HCT116 (cell line): ENCODE measurements at regions not wholly inside any gene's neighbourhood (a gene's known extent, or its start where the extent isn't known, plus 50 kb on each side); places are given as distances from the start of the nearest gene placed in this dataset.

Experiments used
- ATAC-seq: fragments of 200-7000 bp; cut with Tn5 transposase; 2 replicates; pipeline ENCODE4 v1.9.1; 2020; ENCODE audit warnings: mild to moderate bottlenecking, moderate library complexity
- BruUV-seq: library from RNA; stranded (reverse); fragments of 400-500 nt; replicated peaks from 2 replicates; lab custom pipeline; 2021; lab: Mats Ljungman, UMichigan
- CTCF ChIA-PET: fragments of 300-600 bp; sonication (Branson Sonifier 250); formaldehyde crosslinking; loops from one replicate; lab custom pipeline; 2021; ENCODE audit warnings: antibody characterized with exemption; lab: Charles Lee
- POLR2A ChIA-PET: fragments of 300-600, 350-600 bp; sonication (Branson Sonifier 250); formaldehyde crosslinking; loops from one replicate; lab custom pipeline; 2021; ENCODE audit warnings: antibody characterized with exemption; lab: Charles Lee
- RAD21 ChIA-PET, 2 experiments: fragments of 300-600 bp; sonication (Branson Sonifier 250); formaldehyde crosslinking; loops; one replicate each; lab custom pipeline; 2023; ENCODE audit warnings: low total read pairs in 2 of 2; ENCODE audit not compliant: uncharacterized antibody in 2 of 2, unreplicated experiment in 2 of 2, low non-redundant PET in 1 of 2; lab: Charles Lee
- DNase-seq: peaks from one replicate; pipeline ENCODE4 v3.0.0-alpha.2; 2010; ENCODE audit warnings: low read depth, low spot score
- H2AFZ ChIP-seq: fragments of 200-600 bp; shearing (Covaris generic), sonication (generic); 2 replicates; pipeline ENCODE4 v1.6.1; 2017; ENCODE audit warnings: low read depth, mixed run types, mixed read lengths, antibody characterized with exemption, low read length; ENCODE audit not compliant: poor library complexity, severe bottlenecking
- H3K27ac ChIP-seq: 2 replicates; pipeline ENCODE4 v1.5.1; 2012; ENCODE audit warnings: low read depth, low read length
- H3K27me3 ChIP-seq: fragments of 200-600 bp; sonication (generic); 2 replicates; pipeline ENCODE4 v1.6.1; 2016; ENCODE audit warnings: mixed run types, low read length, mixed read lengths; ENCODE audit not compliant: insufficient read depth
- H3K36me3 ChIP-seq, 2 experiments: fragments of 200-500 bp in 1 of 2; fragments of 200-600 bp in 1 of 2; sonication (Bioruptor generic) in 1 of 2; sonication (generic) in 1 of 2; 2 replicates each; pipeline versions ENCODE4 v1.5.1 to v1.6.1; 2014 to 2016; ENCODE audit warnings: low read length in 2 of 2, inconsistent platforms in 1 of 2, mixed read lengths in 1 of 2, mixed run types in 1 of 2; ENCODE audit not compliant: insufficient read depth in 2 of 2, control insufficient read depth in 1 of 2
- H3K4me1 ChIP-seq, 2 experiments: fragments of 200-600 bp in 1 of 2; sonication (generic) in 1 of 2; 2 replicates each; pipeline versions ENCODE4 v1.5.1 to v1.6.1; 2012 to 2017; ENCODE audit warnings: low read length in 2 of 2, inconsistent platforms in 1 of 2, mild to moderate bottlenecking in 1 of 2, mixed read lengths in 1 of 2, mixed run types in 1 of 2, moderate library complexity in 1 of 2; ENCODE audit not compliant: insufficient read depth in 2 of 2, control insufficient read depth in 1 of 2
- H3K4me2 ChIP-seq: fragments of 200-600 bp; sonication (generic); 2 replicates; pipeline ENCODE4 v1.6.1; 2017; ENCODE audit warnings: mixed run types, low read length, mixed read lengths
- H3K4me3 ChIP-seq, 2 experiments: fragments of 200-600 bp in 1 of 2; sonication (generic) in 1 of 2; replicated peaks in 1 of 2; 2 replicates each; pipeline ENCODE4 v1.5.1; 2011 to 2016; ENCODE audit warnings: low read length in 2 of 2, control low read depth in 1 of 2, low read depth in 1 of 2, mild to moderate bottlenecking in 1 of 2, mixed read lengths in 1 of 2, mixed run types in 1 of 2
- H3K79me2 ChIP-seq: fragments of 200-600 bp; sonication (generic); 2 replicates; pipeline ENCODE4 v1.6.1; 2017; ENCODE audit warnings: mild to moderate bottlenecking, mixed run types, low read length, moderate library complexity, mixed read lengths; ENCODE audit not compliant: insufficient read depth
- H3K9ac ChIP-seq: fragments of 200-600 bp; sonication (generic); 2 replicates; pipeline ENCODE4 v1.6.1; 2016; ENCODE audit warnings: low read length, mixed read lengths
- H3K9me2 ChIP-seq: fragments of 200-600 bp; sonication (generic), shearing (Covaris generic); 2 replicates; pipeline ENCODE4 v1.6.1; 2017; ENCODE audit warnings: mixed run types, mild to moderate bottlenecking, moderate library complexity; ENCODE audit not compliant: insufficient read depth
- H3K9me3 ChIP-seq, 2 experiments: fragments of 200-500 bp in 1 of 2; fragments of 200-600 bp in 1 of 2; sonication (Bioruptor generic) in 1 of 2; sonication (generic) in 1 of 2; 2 replicates each; pipeline ENCODE4 v1.6.1; 2014 to 2017; ENCODE audit warnings: low read length in 2 of 2, mixed read lengths in 2 of 2, inconsistent platforms in 1 of 2, low read depth in 1 of 2, mild to moderate bottlenecking in 1 of 2, mixed run types in 1 of 2, moderate library complexity in 1 of 2; ENCODE audit not compliant: control insufficient read depth in 1 of 2, insufficient read depth in 1 of 2
- H4K20me1 ChIP-seq: fragments of 200-600 bp; sonication (generic), shearing (Covaris generic); 2 replicates; pipeline ENCODE4 v1.6.1; 2017; ENCODE audit warnings: mixed run types, mild to moderate bottlenecking, moderate library complexity; ENCODE audit not compliant: insufficient read depth
- EZH2 ChIP-seq: fragments of 200-600 bp; sonication (generic); IDR thresholded peaks from 2 replicates; pipeline ENCODE4 v1.6.1; 2017; ENCODE audit warnings: antibody characterized with exemption, mixed run types
- EZH2phosphoT487 ChIP-seq: fragments of 200-600 bp; IDR thresholded peaks from 2 replicates; pipeline ENCODE4 v1.6.1; 2018; ENCODE audit warnings: antibody characterized with exemption, borderline replicate concordance
- SRF ChIP-seq: IDR thresholded peaks from 2 replicates; pipeline ENCODE4 v1.6.1; 2012; ENCODE audit warnings: low read depth
- intact Hi-C: fragments of 100-400 bp; cut with micrococcal nuclease; formaldehyde crosslinking; loops from 2 replicates; pipeline ENCODE4 v1.10.0; 2022
- TF ChIP-seq, protein P1 (sequence below): IDR thresholded peaks from 2 replicates; pipeline ENCODE4 v1.6.1; 2012; ENCODE audit warnings: low read depth

DNA sequence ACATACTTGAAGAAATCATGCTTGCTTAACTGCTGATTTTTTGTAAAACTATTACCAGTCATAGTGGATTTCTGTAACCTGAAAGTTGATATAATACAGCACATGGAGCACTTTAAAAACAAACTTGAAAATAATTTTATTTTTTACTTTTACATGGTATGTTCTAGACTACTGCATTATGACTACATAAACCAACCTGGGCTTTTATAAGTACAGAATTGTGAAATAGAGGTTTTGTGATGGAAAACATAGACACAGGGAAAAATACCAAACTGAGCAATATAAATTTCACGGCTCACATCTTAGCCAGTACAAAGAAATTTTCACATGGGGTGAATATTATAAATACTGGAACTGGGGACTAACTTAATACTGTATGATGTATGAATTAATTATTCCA, 59.3 kb upstream of the CTIF start:
- intact Hi-C loops, result loop anchor here (10.0 kb wide), 1 partner anchor 155 kb away; no protein-coding TSS in a partner anchor

DNA sequence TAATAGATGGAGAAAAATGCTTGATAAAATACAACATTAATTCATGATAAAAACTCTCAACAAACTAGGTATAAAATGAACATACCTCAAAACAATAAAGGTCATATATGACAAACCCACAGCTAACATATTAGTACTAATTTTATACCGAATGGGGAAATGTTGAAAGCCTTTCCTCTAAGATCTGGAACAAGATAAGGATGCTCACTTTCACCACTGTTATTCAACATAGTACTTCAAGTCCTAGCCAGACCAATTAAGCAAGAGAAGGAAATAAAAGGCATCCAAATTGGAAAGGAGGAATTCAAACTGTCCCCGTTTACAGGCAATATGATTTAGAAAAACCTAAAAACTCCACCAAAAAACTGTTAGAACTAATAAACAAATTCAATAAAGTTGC, 61.5 kb upstream of the CTIF start:
- H4K20me1 ChIP-seq, result no peaks in the 10 kb centered on the region
- no TSS peak for BruUV-seq
- no peak overlapping the region for H3K4me2 ChIP-seq
- ChIA-PET CTCF (no interaction called here), POLR2A (no interaction called here), RAD21 (no interaction called here)
- no peak overlapping the region for H3K4me3 ChIP-seq
- intact Hi-C loops, result loop anchor here (10.0 kb wide), 1 partner anchor 157 kb away; no protein-coding TSS in a partner anchor
- TF ChIP-seq, protein P1, sequence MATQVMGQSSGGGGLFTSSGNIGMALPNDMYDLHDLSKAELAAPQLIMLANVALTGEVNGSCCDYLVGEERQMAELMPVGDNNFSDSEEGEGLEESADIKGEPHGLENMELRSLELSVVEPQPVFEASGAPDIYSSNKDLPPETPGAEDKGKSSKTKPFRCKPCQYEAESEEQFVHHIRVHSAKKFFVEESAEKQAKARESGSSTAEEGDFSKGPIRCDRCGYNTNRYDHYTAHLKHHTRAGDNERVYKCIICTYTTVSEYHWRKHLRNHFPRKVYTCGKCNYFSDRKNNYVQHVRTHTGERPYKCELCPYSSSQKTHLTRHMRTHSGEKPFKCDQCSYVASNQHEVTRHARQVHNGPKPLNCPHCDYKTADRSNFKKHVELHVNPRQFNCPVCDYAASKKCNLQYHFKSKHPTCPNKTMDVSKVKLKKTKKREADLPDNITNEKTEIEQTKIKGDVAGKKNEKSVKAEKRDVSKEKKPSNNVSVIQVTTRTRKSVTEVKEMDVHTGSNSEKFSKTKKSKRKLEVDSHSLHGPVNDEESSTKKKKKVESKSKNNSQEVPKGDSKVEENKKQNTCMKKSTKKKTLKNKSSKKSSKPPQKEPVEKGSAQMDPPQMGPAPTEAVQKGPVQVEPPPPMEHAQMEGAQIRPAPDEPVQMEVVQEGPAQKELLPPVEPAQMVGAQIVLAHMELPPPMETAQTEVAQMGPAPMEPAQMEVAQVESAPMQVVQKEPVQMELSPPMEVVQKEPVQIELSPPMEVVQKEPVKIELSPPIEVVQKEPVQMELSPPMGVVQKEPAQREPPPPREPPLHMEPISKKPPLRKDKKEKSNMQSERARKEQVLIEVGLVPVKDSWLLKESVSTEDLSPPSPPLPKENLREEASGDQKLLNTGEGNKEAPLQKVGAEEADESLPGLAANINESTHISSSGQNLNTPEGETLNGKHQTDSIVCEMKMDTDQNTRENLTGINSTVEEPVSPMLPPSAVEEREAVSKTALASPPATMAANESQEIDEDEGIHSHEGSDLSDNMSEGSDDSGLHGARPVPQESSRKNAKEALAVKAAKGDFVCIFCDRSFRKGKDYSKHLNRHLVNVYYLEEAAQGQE, result no peak
- no peak for TF ChIP-seq EZH2phosphoT487
- TF ChIP-seq SRF, result no peak
- no peak overlapping the region for H3K27ac ChIP-seq
- H3K9me3 ChIP-seq, result peaks cover 0 to 4% of the 10 kb centered on the region in 2 experiments; a peak in 3 of 4 replicates
- H3K4me1 ChIP-seq, result no peaks in the 10 kb centered on the region
- ATAC-seq, result no peak
- no peak for DNase-seq
- no peaks in the 10 kb centered on the region for H3K27me3 ChIP-seq
- H3K9me2 ChIP-seq, result no peaks in the 10 kb centered on the region
- no peak overlapping the region for H2AFZ ChIP-seq
- H3K9ac ChIP-seq, result no peak overlapping the region
- H3K79me2 ChIP-seq, result no peaks in the 10 kb centered on the region
- H3K36me3 ChIP-seq, result no peaks in the 10 kb centered on the region

More for the DNA sequence above, 59.3 kb upstream of the CTIF start:
- no peak overlapping the region for H3K9ac ChIP-seq
- H3K27me3 ChIP-seq, result no peaks in the 10 kb centered on the region
- no peak for DNase-seq
- H3K4me3 ChIP-seq, result no peak overlapping the region
- H3K4me1 ChIP-seq, result no peaks in the 10 kb centered on the region
- H3K9me3 ChIP-seq, result peaks cover 0 to 4% of the 10 kb centered on the region in 2 experiments; a peak in 3 of 4 replicates
- CTCF ChIA-PET, result no interaction called here
- no peak for TF ChIP-seq EZH2
- TF ChIP-seq, all 23 proteins: peak for 0
- Histone ChIP-seq H2AFZ (no peak overlapping the region), H3K4me2 (no peak overlapping the region), H3K27ac (no peak overlapping the region), H4K20me1 (no peaks in the 10 kb centered on the region), H3K36me3 (no peaks in the 10 kb centered on the region), H3K79me2 (no peaks in the 10 kb centered on the region), H3K9me2 (no peaks in the 10 kb centered on the region)
- no TSS peak for BruUV-seq
- POLR2A ChIA-PET, result no interaction called here
- no peak for ATAC-seq
- RAD21 ChIA-PET, result no interaction called here
